IMR-90 (cell line): ENCODE measurements at regions not wholly inside any gene's neighbourhood (a gene's known extent, or its start where the extent isn't known, plus 50 kb on each side); places are given as distances from the start of the nearest gene placed in this dataset.

Experiments used
- ATAC-seq: fragments of 200-7000 bp; cut with Tn5 transposase; 2 replicates; pipeline ENCODE4 v1.9.1; 2020; ENCODE audit warnings: low read depth, mild to moderate bottlenecking, moderate library complexity
- BruUV-seq: library from RNA; stranded (reverse); fragments of 400-500 nt; replicated peaks from 2 replicates; lab custom pipeline; 2021; lab: Mats Ljungman, UMichigan
- CTCF ChIA-PET: fragments of 300-600 bp; formaldehyde crosslinking; extraction: SDS; loops from one replicate; lab custom pipeline; 2021; ENCODE audit warnings: antibody characterized with exemption; lab: Yijun Ruan, JAX
- POLR2A ChIA-PET: fragments of 300-600 bp; sonication (Branson Sonifier 250); formaldehyde crosslinking; loops from one replicate; lab custom pipeline; 2022; ENCODE audit warnings: antibody characterized with exemption; ENCODE audit not compliant: unreplicated experiment; lab: Charles Lee
- DNase-seq: peaks from one replicate; pipeline ENCODE4 v3.0.0; 2013
- H2AFZ ChIP-seq: replicated peaks from 2 replicates; pipeline ENCODE3; 2013; ENCODE audit warnings: low read length, mild to moderate bottlenecking; ENCODE audit not compliant: poor library complexity
- H2AK5ac ChIP-seq: 2 replicates; pipeline ENCODE4 v1.6.1; 2013; ENCODE audit warnings: low read depth, low read length, inconsistent platforms
- H2AK9ac ChIP-seq: replicated peaks from 2 replicates; pipeline ENCODE3; 2013; ENCODE audit warnings: mild to moderate bottlenecking, low read depth, low read length, moderate library complexity; ENCODE audit not compliant: poor library complexity
- H2BK120ac ChIP-seq: 2 replicates; pipeline ENCODE4 v1.6.1; 2013; ENCODE audit warnings: low read depth, low read length, inconsistent platforms
- H2BK15ac ChIP-seq: 3 replicates; pipeline ENCODE4 v1.6.1; 2013; ENCODE audit warnings: low read depth, low read length, inconsistent platforms
- H2BK20ac ChIP-seq: 2 replicates; pipeline ENCODE4 v1.6.1; 2013; ENCODE audit warnings: low read depth, mild to moderate bottlenecking, inconsistent platforms, low read length, moderate library complexity
- H2BK5ac ChIP-seq: 2 replicates; pipeline ENCODE4 v1.6.1; 2013; ENCODE audit warnings: mild to moderate bottlenecking, low read depth, low read length, inconsistent platforms; ENCODE audit not compliant: poor library complexity, severe bottlenecking
- H3K14ac ChIP-seq: replicated peaks from 2 replicates; pipeline ENCODE4 v1.6.1; 2013; ENCODE audit warnings: low read depth, low read length, inconsistent platforms
- H3K18ac ChIP-seq: 2 replicates; pipeline ENCODE4 v1.6.1; 2013; ENCODE audit warnings: low read depth, low read length, control low read depth
- H3K23ac ChIP-seq: 2 replicates; pipeline ENCODE4 v1.6.1; 2013; ENCODE audit warnings: low read depth, low read length, inconsistent platforms
- H3K27ac ChIP-seq: 2 replicates; pipeline ENCODE4 v1.5.1; 2013; ENCODE audit warnings: mild to moderate bottlenecking, control low read depth, low read length; ENCODE audit not compliant: insufficient read depth
- H3K27me3 ChIP-seq: 2 replicates; pipeline ENCODE4 v1.6.1; 2013; ENCODE audit warnings: low read length; ENCODE audit not compliant: control insufficient read depth, insufficient read depth
- H3K36me3 ChIP-seq: 2 replicates; pipeline ENCODE4 v1.6.1; 2013; ENCODE audit warnings: low read length, mixed read lengths; ENCODE audit not compliant: control insufficient read depth, insufficient read depth
- H3K4ac ChIP-seq: 2 replicates; pipeline ENCODE4 v1.6.1; 2013; ENCODE audit warnings: low read depth, low read length, inconsistent platforms
- H3K4me1 ChIP-seq: 2 replicates; pipeline ENCODE4 v1.6.1; 2013; ENCODE audit warnings: low read length, mixed read lengths; ENCODE audit not compliant: control insufficient read depth, insufficient read depth
- H3K4me2 ChIP-seq: 2 replicates; pipeline ENCODE4 v1.6.1; 2013; ENCODE audit warnings: low read depth, mild to moderate bottlenecking, control low read depth, low read length, moderate library complexity
- H3K4me3 ChIP-seq: 2 replicates; pipeline ENCODE4 v1.5.1; 2013; ENCODE audit warnings: low read depth, mild to moderate bottlenecking, control low read depth, low read length, moderate library complexity; ENCODE audit not compliant: insufficient read depth
- H3K56ac ChIP-seq: 2 replicates; pipeline ENCODE4 v1.6.1; 2013; ENCODE audit warnings: low read length, inconsistent platforms; ENCODE audit not compliant: insufficient read depth; ENCODE audit errors: extremely low read depth
- H3K79me1 ChIP-seq, 2 experiments: 2 replicates each; pipeline ENCODE4 v1.6.1; 2013; ENCODE audit warnings: low read length in 2 of 2, inconsistent platforms in 1 of 2, low read depth in 1 of 2
- H3K9ac ChIP-seq: 2 replicates; pipeline ENCODE4 v1.6.1; 2013; ENCODE audit warnings: low read depth, low read length, control low read depth
- H3K9me1 ChIP-seq: 2 replicates; pipeline ENCODE4 v1.6.1; 2013; ENCODE audit warnings: low read length, inconsistent platforms; ENCODE audit not compliant: insufficient read depth
- H3K9me3 ChIP-seq: 2 replicates; pipeline ENCODE4 v1.6.1; 2013; ENCODE audit warnings: low read length; ENCODE audit not compliant: control insufficient read depth, insufficient read depth
- H4K20me1 ChIP-seq: 2 replicates; pipeline ENCODE4 v1.6.1; 2013; ENCODE audit warnings: low read length, inconsistent platforms; ENCODE audit not compliant: insufficient read depth
- H4K5ac ChIP-seq: 2 replicates; pipeline ENCODE4 v1.6.1; 2013; ENCODE audit warnings: mild to moderate bottlenecking, low read depth, low read length, control low read depth
- H4K8ac ChIP-seq, 2 experiments: 2 replicates each; pipeline ENCODE4 v1.6.1; 2013; ENCODE audit warnings: low read depth in 2 of 2, low read length in 2 of 2, control low read depth in 1 of 2, inconsistent platforms in 1 of 2
- H4K91ac ChIP-seq: 2 replicates; pipeline ENCODE4 v1.6.1; 2013; ENCODE audit warnings: low read depth, low read length, inconsistent platforms; ENCODE audit not compliant: insufficient read depth
- CEBPB ChIP-seq: IDR thresholded peaks from 2 replicates; pipeline ENCODE4 v1.6.1; 2012; ENCODE audit warnings: low read depth, low read length, improper control_type of control experiment
- CHD1 ChIP-seq: IDR thresholded peaks from 2 replicates; pipeline ENCODE4 v1.6.1; 2012; ENCODE audit warnings: low read depth, low read length, improper control_type of control experiment
- MAFK ChIP-seq: IDR thresholded peaks from 2 replicates; pipeline ENCODE4 v1.6.1; 2012; ENCODE audit warnings: low read depth, low read length, improper control_type of control experiment
- MAZ ChIP-seq: IDR thresholded peaks from 2 replicates; pipeline ENCODE4 v1.6.1; 2012; ENCODE audit warnings: low read depth, mild to moderate bottlenecking, low read length, improper control_type of control experiment, moderate library complexity, borderline replicate concordance
- WGBS, 2 experiments: methylation state at CpG; one replicate each; pipeline versions ENCODE4 v1.1.5 to v1.1.7; 2013; ENCODE audit warnings: missing lambda C conversion rate in 2 of 2; ENCODE audit not compliant: insufficient read length in 1 of 2; ENCODE audit errors: extremely low coverage in 2 of 2; 5-methylcytosine and 5-hydroxymethylcytosine counted together
- dilution Hi-C: fragments of 300-500 bp; cut with HindIII; formaldehyde crosslinking; loops from one replicate; pipeline ENCODE4 v1.14.3; 2018; ENCODE audit warnings: low sequenced_read_pairs; ENCODE audit not compliant: unreplicated experiment
- in situ Hi-C: fragments of 300-500 bp; cut with MboI; formaldehyde crosslinking; loops from 3 replicates; pipeline ENCODE4 v1.14.3; 2019; ENCODE audit warnings: low sequenced_read_pairs, inconsistent platforms, mixed read lengths
- intact Hi-C: fragments of 100-400 bp; cut with micrococcal nuclease; formaldehyde crosslinking; loops from 2 replicates; pipeline ENCODE4 v1.10.0; 2022

GRCh38 chr1:73587080-73587479 lies 610.9 kb downstream of the LRRIQ3 start:
- no peak overlapping the region for H4K8ac ChIP-seq
- no peaks in the 10 kb centered on the region for H3K9me1 ChIP-seq
- no peak overlapping the region for H2AFZ ChIP-seq
- no peak overlapping the region for H3K18ac ChIP-seq
- TF ChIP-seq MAZ (no peak), CEBPB (no peak), MAFK (peak; percentile 24; the same call in 1 of the 2 replicates), CHD1 (no peak)
- no peak overlapping the region for H3K4me2 ChIP-seq
- no peak overlapping the region for H2BK5ac ChIP-seq
- no peak overlapping the region for H3K56ac ChIP-seq
- H3K9ac ChIP-seq, result no peak overlapping the region
- no peaks in the 10 kb centered on the region for H3K4me1 ChIP-seq
- ATAC-seq (no peak), DNase-seq (no peak)
- intact Hi-C loops, result no loop called here
- H3K23ac ChIP-seq, result no peak overlapping the region
- dilution Hi-C loops, result no loop called here
- H4K20me1 ChIP-seq, result no peaks in the 10 kb centered on the region
- no peak overlapping the region for H2BK20ac ChIP-seq
- POLR2A ChIA-PET, result no interaction called here
- H2AK9ac ChIP-seq, result no peak overlapping the region
- H4K5ac ChIP-seq, result no peak overlapping the region
- no peak overlapping the region for H2BK15ac ChIP-seq
- H3K4ac ChIP-seq, result no peak overlapping the region
- CTCF ChIA-PET, result no interaction called here
- 0 out of 2 replicates have a peak, but pooled peaks cover 2% of the 10 kb centered on the region for H3K9me3 ChIP-seq
- H3K27me3 ChIP-seq, result no peaks in the 10 kb centered on the region
- H3K79me1 ChIP-seq, result no peaks in the 10 kb centered on the region
- in situ Hi-C loops, result no loop called here
- H3K4me3 ChIP-seq, result no peak overlapping the region
- no peak overlapping the region for H3K14ac ChIP-seq
- no CpG with 5 or more reads among the region's 1 CpG for WGBS, 2 experiments
- no peak overlapping the region for H2BK120ac ChIP-seq
- H3K27ac ChIP-seq, result no peak overlapping the region
- H4K91ac ChIP-seq, result no peak overlapping the region
- H2AK5ac ChIP-seq, result no peak overlapping the region
- H3K36me3 ChIP-seq, result no peaks in the 10 kb centered on the region
- no TSS peak for BruUV-seq
